ENCODE measurements at regions not wholly inside any gene's neighbourhood (a gene's known extent, or its start where the extent isn't known, plus 50 kb on each side); places are given as distances from the start of the nearest gene placed in this dataset.

DNA sequence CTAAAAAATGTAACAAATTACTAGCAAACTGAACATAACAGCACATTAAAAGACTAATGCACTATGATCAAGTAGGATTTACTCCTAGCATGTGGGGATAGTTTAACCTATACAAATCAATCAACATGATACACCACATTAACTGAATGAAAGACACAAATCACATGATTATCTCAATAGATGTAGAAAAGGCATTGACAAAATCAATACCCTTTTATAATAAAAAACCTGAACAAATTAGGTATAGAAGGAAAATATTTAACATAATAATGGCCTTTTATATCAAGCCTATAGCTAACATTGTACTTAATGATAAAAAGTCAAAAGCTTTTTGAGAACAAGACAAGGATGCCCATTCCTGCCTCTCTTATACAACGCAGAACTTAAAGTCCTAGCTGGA is 540.0 kb downstream of the RERGL start:
- peaks cover 11 to 17% of the 10 kb centered on the region in 2 donors for H3K9me3 Mint-ChIP-seq

DNA sequence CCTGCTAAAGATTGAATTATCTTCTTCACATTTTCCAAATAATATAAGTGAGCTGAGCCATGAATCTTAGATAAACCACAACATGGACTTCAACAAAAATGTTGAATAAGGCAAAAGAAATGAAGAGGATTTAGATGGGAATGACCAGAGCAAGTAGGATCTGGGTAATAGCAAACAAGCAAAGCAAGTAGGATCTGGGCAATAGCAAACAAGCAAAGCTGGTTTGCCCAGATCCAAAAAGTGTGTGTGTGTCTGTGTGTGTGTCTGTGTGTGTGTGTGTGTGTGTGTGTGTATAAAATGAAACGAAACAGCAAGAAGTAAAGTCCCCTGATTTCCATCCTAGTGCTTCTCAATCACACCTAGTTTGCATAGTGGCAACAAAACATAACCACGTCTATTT is 549.1 kb downstream of the RERGL start:
- no peak overlapping the region for H3K4me3 ChIP-seq (ENCODE audit: low read length)
- TF ChIP-seq, protein P1, sequence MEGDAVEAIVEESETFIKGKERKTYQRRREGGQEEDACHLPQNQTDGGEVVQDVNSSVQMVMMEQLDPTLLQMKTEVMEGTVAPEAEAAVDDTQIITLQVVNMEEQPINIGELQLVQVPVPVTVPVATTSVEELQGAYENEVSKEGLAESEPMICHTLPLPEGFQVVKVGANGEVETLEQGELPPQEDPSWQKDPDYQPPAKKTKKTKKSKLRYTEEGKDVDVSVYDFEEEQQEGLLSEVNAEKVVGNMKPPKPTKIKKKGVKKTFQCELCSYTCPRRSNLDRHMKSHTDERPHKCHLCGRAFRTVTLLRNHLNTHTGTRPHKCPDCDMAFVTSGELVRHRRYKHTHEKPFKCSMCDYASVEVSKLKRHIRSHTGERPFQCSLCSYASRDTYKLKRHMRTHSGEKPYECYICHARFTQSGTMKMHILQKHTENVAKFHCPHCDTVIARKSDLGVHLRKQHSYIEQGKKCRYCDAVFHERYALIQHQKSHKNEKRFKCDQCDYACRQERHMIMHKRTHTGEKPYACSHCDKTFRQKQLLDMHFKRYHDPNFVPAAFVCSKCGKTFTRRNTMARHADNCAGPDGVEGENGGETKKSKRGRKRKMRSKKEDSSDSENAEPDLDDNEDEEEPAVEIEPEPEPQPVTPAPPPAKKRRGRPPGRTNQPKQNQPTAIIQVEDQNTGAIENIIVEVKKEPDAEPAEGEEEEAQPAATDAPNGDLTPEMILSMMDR (IDR thresholded peaks at IDR 0.05), result no peak
- H3K9me3 ChIP-seq (ENCODE audit: control insufficient read depth, insufficient read depth, low read length), result peaks cover 22% of the 10 kb centered on the region
- H3K27me3 ChIP-seq (ENCODE audit: control insufficient read depth, insufficient read depth, low read length), result no peaks in the 10 kb centered on the region
- peaks cover 24 to 27% of the 10 kb centered on the region in 2 donors for H3K9me3 Mint-ChIP-seq
- peaks cover 4% of the 10 kb centered on the region for H3K36me3 Mint-ChIP-seq
- no peaks in the 10 kb centered on the region for H3K4me1 Mint-ChIP-seq
- no peak overlapping the region for H3K4me3 Mint-ChIP-seq
- no peaks in the 10 kb centered on the region for H3K27me3 Mint-ChIP-seq (ENCODE audit: low read depth in 2 of 2)
- H3K27ac Mint-ChIP-seq, result no peak overlapping the region
- H3K36me3 ChIP-seq (ENCODE audit: control insufficient read depth, insufficient read depth, low read length), result no peaks in the 10 kb centered on the region
- H3K4me1 ChIP-seq (ENCODE audit: control insufficient read depth, insufficient read depth, low read length), result no peaks in the 10 kb centered on the region
- no peak for ATAC-seq
- 100% methylated on average over 1 of the region's 2 CpGs for WGBS (ENCODE audit: insufficient coverage)
- H3K27ac ChIP-seq (ENCODE audit: low read length), result no peak overlapping the region
- no peak for DNase-seq
- intact Hi-C loops (cut with micrococcal nuclease), result no loop called here

More for the DNA sequence above, 540.0 kb downstream of the RERGL start:
- Mint-ChIP-seq H3K4me3 (no peak overlapping the region), H3K27ac (no peak overlapping the region), H3K36me3 (peaks cover 22% of the 10 kb centered on the region), H3K27me3 (ENCODE audit: low read depth in 2 of 2) (no peaks in the 10 kb centered on the region), H3K4me1 (no peaks in the 10 kb centered on the region)
- H3K4me1 ChIP-seq (ENCODE audit: control insufficient read depth, insufficient read depth, low read length), result no peaks in the 10 kb centered on the region
- H3K27me3 ChIP-seq (ENCODE audit: control insufficient read depth, insufficient read depth, low read length), result no peaks in the 10 kb centered on the region
- intact Hi-C loops (cut with micrococcal nuclease), result no loop called here
- WGBS (ENCODE audit: insufficient coverage), result 100% methylated on average over 1 of the region's 1 CpG
- peaks cover 12% of the 10 kb centered on the region for H3K9me3 ChIP-seq (ENCODE audit: control insufficient read depth, insufficient read depth, low read length)
- H3K4me3 ChIP-seq (ENCODE audit: low read length), result no peak overlapping the region
- TF ChIP-seq, protein P1 (IDR thresholded peaks at IDR 0.05), result no peak
- ATAC-seq (no peak), DNase-seq (no peak)
- no peak overlapping the region for H3K27ac ChIP-seq (ENCODE audit: low read length)
- no peaks in the 10 kb centered on the region for H3K36me3 ChIP-seq (ENCODE audit: control insufficient read depth, insufficient read depth, low read length)

DNA sequence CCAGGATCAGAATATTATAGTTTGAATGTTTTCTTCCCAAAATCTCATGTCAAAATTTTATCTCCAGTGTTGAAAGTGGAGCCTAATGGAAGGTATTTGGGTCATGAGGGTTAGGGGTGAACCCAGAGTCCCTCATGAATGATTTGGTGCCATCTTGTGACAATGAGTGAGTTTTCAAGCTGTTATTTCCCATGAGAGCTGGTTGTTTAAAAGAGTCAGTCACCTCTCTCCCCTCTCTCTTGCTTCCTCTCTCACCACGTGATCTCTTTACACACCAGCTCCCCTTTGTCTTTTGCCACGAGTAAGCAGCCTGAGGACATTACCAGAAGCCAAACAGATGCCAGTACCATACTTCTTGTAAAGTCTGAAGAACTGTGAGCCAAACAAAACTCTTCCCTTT is 561.6 kb downstream of the RERGL start:
- Histone ChIP-seq H3K27me3 (ENCODE audit: control insufficient read depth, insufficient read depth, low read length) (no peaks in the 10 kb centered on the region), H3K36me3 (ENCODE audit: control insufficient read depth, insufficient read depth, low read length) (no peaks in the 10 kb centered on the region), H3K27ac (ENCODE audit: low read length) (no peak overlapping the region), H3K4me3 (ENCODE audit: low read length) (no peak overlapping the region), H3K9me3 (ENCODE audit: control insufficient read depth, insufficient read depth, low read length) (no peaks in the 10 kb centered on the region), H3K4me1 (ENCODE audit: control insufficient read depth, insufficient read depth, low read length) (no peaks in the 10 kb centered on the region)
- no peak overlapping the region for H3K4me3 Mint-ChIP-seq
- WGBS (ENCODE audit: insufficient coverage), result 19% methylated on average over 2 of the region's 2 CpGs
- DNase-seq, result no peak
- peaks cover 19 to 22% of the 10 kb centered on the region in 2 donors for H3K9me3 Mint-ChIP-seq
- no peak for ATAC-seq
- no peaks in the 10 kb centered on the region for H3K27me3 Mint-ChIP-seq (ENCODE audit: low read depth in 2 of 2)
- no peak overlapping the region for H3K27ac Mint-ChIP-seq
- peaks cover 11% of the 10 kb centered on the region for H3K36me3 Mint-ChIP-seq
- TF ChIP-seq, protein P1 (IDR thresholded peaks at IDR 0.05), result no peak
- intact Hi-C loops (cut with micrococcal nuclease), result no loop called here
- no peaks in the 10 kb centered on the region for H3K4me1 Mint-ChIP-seq

DNA sequence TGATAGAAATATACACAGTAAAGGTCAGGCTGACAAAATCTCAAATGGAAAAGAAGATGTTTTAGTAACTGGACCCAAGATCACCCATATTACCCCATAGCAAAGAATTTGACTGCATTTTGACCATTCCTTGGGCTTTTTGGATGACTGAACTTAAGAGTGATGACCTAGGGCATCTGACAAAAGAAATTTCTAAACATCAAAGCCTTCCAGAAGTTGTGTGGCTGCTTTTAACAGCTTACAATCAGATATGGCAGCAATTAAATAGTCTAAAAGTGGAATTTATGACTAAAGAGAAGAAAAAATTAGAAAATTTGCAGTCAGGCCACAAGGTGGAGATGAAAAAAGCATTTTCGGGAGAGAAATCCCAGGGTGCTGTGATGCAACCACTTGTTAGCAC is 563.0 kb downstream of the RERGL start:
- intact Hi-C loops (cut with micrococcal nuclease), result no loop called here
- H3K4me3 ChIP-seq (ENCODE audit: low read length), result no peak overlapping the region
- TF ChIP-seq, protein P1 (IDR thresholded peaks at IDR 0.05), result no peak
- Mint-ChIP-seq H3K36me3 (peaks cover 11% of the 10 kb centered on the region), H3K27me3 (ENCODE audit: low read depth in 2 of 2) (no peaks in the 10 kb centered on the region), H3K4me3 (no peak overlapping the region), H3K4me1 (no peaks in the 10 kb centered on the region), H3K27ac (no peak overlapping the region), H3K9me3 (peaks cover 18 to 24% of the 10 kb centered on the region in 2 donors)
- no peak overlapping the region for H3K27ac ChIP-seq (ENCODE audit: low read length)
- WGBS (ENCODE audit: insufficient coverage), result 87% methylated on average over 1 of the region's 1 CpG
- H3K9me3 ChIP-seq (ENCODE audit: control insufficient read depth, insufficient read depth, low read length), result no peaks in the 10 kb centered on the region
- no peaks in the 10 kb centered on the region for H3K36me3 ChIP-seq (ENCODE audit: control insufficient read depth, insufficient read depth, low read length)
- no peak for ATAC-seq
- H3K27me3 ChIP-seq (ENCODE audit: control insufficient read depth, insufficient read depth, low read length), result no peaks in the 10 kb centered on the region
- no peak for DNase-seq
- H3K4me1 ChIP-seq (ENCODE audit: control insufficient read depth, insufficient read depth, low read length), result no peaks in the 10 kb centered on the region
